ENCODE measurements at regions not wholly inside any gene's neighbourhood (a gene's known extent, or its start where the extent isn't known, plus 50 kb on each side); places are given as distances from the start of the nearest gene placed in this dataset.
A peak's percentile ranks its signal among the peaks of the same experiment; 100 is the strongest.

DNA sequence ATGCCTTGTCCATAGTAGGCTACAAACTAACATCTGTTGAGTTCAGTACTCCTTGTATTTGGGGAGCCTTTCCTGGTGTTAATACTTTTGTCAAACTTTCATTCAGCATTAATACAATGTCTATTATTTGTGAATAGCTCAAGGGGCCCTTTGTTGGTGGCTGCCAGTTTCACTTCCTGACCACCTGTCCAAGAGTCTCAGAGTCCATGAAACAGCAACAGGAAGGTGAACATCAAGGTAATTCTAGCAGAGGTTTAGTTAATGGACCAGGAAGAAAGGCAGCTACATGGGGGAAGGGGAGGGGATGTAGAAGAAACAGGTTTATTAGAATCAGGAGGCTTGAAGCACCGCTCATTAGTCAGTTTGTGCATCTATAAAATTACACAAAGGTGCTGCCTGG lies 386.9 kb downstream of the PDCD6IP start:
- ATAC-seq (no peak), DNase-seq (no peak)
- Histone ChIP-seq H3K9me3 (no peaks in the 10 kb centered on the region), H3K4me3 (no peak overlapping the region), H3K36me3 (no peaks in the 10 kb centered on the region), H3K4me1 (no peaks in the 10 kb centered on the region), H3K27ac (no peak overlapping the region), H3K27me3 (peaks cover 0 to 4% (median 0%) of the 10 kb centered on the region in 7 donors)
- TF ChIP-seq CTCF (IDR thresholded peaks at IDR 0.05): no peak
- intact Hi-C loops (cut with DNase I): no loop called here
- WGBS, 2 donors: 92 to 95% methylated on average over 1 of the region's 1 CpG

DNA sequence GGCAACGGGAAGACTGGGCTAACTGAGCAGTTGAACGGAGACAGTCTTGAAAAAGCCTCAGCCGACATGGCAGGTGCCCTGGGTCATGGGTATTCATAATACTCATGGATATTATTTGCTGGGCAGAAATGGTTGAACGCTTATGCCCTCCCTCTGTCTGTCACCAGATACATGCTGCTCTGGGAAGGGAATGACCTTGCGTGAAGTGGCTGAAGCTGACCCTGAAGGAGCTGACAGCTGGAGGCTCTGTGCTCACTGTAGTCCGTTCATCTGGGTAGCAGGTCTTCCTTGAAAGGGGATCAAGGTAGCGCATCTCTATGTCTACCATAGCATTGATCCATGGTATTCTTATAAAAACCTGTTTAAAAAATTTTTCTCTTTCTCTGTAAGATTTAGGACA lies 390.7 kb downstream of the PDCD6IP start:
- no peak overlapping the region for H3K27ac ChIP-seq
- 73 to 74% methylated on average over 7 of the region's 7 CpGs for WGBS, 2 donors
- intact Hi-C loops (cut with DNase I): no loop called here
- peaks cover 0 to 3% (median 0%) of the 10 kb centered on the region in 7 donors for H3K27me3 ChIP-seq
- no peak for TF ChIP-seq CTCF (IDR thresholded peaks at IDR 0.05)
- no peaks in the 10 kb centered on the region for H3K4me1 ChIP-seq
- H3K9me3 ChIP-seq: no peaks in the 10 kb centered on the region
- no peak overlapping the region for H3K4me3 ChIP-seq
- ATAC-seq: peak in 1 of 8 donors; percentile 67
- no peaks in the 10 kb centered on the region for H3K36me3 ChIP-seq
- no peak for DNase-seq

DNA sequence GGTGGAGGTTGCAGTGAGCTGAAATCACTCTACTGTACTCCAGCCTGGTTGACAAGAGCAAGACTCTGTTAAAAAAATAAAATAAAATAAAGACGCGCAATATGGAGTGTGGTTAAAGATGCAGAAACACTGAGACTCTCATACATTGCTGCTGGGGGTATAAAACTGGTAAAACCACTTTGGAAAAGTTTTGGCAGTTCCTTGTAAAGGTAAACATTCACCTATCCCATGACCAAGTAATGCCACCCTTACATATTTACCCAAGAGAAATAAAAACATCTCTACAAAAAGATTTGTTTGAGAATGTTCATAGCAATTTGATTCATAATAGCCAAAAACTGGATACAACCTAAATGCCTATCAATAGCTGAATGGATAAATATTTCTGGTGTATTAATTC lies 398.5 kb downstream of the PDCD6IP start:
- ATAC-seq (no peak), DNase-seq (no peak)
- TF ChIP-seq CTCF (IDR thresholded peaks at IDR 0.05): no peak
- H3K9me3 ChIP-seq: no peaks in the 10 kb centered on the region
- H3K36me3 ChIP-seq: no peaks in the 10 kb centered on the region
- H3K27ac ChIP-seq: no peak overlapping the region
- H3K4me1 ChIP-seq: no peaks in the 10 kb centered on the region
- intact Hi-C loops (cut with DNase I): no loop called here
- H3K27me3 ChIP-seq: no peaks in the 10 kb centered on the region
- H3K4me3 ChIP-seq: no peak overlapping the region
- WGBS, 2 donors: 95 to 98% methylated on average over 2 of the region's 2 CpGs

DNA sequence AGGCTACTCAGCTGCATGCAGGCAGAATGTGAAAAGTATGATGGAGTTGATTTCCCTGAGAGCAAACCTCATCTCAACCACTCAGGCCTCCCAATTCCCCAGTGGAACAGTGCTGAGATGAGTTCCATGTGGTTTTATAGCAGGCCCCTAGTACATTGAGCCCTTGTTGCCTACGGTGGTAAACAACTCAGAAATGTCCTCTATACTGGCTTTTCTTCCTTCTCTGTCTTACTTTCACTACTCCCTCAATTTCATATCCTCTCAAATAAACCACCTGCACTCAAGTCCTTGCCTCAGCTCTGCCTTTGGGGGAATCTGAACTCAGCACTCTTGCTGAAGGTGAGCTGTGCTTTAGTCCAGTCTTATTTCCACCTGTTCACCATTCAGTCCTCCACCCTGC lies 399.9 kb downstream of the PDCD6IP start:
- DNase-seq: no peak
- Histone ChIP-seq H3K4me1 (no peaks in the 10 kb centered on the region), H3K27ac (no peak overlapping the region), H3K27me3 (no peaks in the 10 kb centered on the region), H3K36me3 (no peaks in the 10 kb centered on the region), H3K9me3 (no peaks in the 10 kb centered on the region), H3K4me3 (no peak overlapping the region)
- ATAC-seq: no peak
- intact Hi-C loops (cut with DNase I): no loop called here
- WGBS, 2 donors: 73 to 81% methylated on average over 1 of the region's 1 CpG
- no peak for TF ChIP-seq CTCF (IDR thresholded peaks at IDR 0.05)

DNA sequence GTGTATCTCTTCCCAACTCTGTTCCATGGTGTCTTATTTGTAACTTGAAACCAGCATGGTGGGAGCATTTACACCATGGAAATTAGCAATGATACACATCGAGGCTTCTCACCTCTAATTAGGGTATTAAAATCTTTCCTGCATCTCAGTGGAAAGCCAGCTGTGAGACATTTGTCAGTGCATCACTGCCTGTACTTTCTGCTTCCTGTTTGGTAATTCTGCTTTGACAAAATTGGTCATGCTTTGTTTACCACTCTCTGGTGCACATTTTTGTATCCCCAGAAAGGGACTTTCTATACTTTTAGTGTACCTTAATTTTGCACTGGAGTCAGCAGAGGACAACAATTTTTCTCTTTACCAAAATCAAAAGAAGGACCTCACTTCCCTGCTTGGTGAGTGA lies 402.1 kb downstream of the PDCD6IP start:
- no peak for DNase-seq
- Histone ChIP-seq H3K4me3 (no peak overlapping the region), H3K27me3 (no peaks in the 10 kb centered on the region), H3K4me1 (no peaks in the 10 kb centered on the region), H3K9me3 (no peaks in the 10 kb centered on the region), H3K36me3 (no peaks in the 10 kb centered on the region), H3K27ac (no peak overlapping the region)
- WGBS, 2 donors: 43 to 71% methylated on average over 1 of the region's 1 CpG
- TF ChIP-seq CTCF (IDR thresholded peaks at IDR 0.05): no peak
- intact Hi-C loops (cut with DNase I): no loop called here
- ATAC-seq: no peak

Measured in heart right ventricle (tissue), 16 donors.